SW480 (cell line): ENCODE measurements at regions not wholly inside any gene's neighbourhood (a gene's known extent, or its start where the extent isn't known, plus 50 kb on each side); places are given as distances from the start of the nearest gene placed in this dataset.
"Not testable (repeated sequence)": the region's sequence is repeated elsewhere in the genome, so short reads cannot be mapped to it uniquely, and the experiment has no call there.

Experiments used
- DNase-seq: peaks from one replicate; pipeline ENCODE4 v3.0.0-alpha.2; 2016; ENCODE audit warnings: low spot score

DNA sequence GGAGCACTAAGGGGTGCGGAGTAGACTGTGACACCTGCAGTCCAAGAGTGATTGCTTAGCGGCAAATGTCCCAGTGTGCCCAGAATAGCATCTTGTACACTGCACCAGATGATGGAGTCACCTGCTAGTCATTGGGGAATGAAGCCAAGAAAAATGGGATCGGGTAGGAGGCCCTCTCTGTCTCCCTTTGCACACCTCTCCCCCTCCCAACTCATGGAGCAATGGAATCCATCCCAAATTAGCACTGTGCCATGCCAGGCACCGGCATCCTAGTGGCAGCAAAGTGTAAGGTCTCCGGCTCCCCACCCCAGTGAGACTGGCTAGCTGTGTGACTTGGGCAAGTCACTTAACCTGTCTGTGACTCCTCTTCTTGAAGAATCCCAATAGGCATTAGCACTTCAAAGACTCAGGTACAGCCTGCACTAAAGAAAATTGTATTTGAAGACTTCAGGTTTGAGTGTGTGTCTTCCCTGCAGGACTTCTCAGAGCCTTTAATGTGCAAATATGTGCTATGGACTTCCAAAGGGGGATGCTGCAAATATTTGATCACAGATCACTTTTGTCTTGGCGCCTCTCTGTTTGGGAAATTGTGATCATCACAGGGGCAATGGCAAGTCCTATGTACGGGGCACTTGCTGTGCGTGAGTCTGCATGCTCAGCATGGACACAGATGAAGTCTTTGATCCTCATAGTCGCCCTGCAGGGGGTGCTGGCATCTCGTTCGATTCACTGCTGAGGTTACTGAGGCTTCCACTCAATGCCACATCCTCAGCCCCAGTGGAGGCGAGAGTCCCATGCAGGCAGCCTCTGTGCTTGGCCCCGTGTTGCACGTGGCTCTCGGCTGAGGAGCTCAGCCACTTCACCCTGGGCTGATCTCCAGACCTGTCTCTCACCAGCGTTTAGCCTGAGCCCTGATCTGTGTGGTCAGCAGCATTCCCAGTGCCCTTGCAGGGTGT is 272.9 kb upstream of the C1orf174 start:
- peak; percentile 65 for DNase-seq

DNA sequence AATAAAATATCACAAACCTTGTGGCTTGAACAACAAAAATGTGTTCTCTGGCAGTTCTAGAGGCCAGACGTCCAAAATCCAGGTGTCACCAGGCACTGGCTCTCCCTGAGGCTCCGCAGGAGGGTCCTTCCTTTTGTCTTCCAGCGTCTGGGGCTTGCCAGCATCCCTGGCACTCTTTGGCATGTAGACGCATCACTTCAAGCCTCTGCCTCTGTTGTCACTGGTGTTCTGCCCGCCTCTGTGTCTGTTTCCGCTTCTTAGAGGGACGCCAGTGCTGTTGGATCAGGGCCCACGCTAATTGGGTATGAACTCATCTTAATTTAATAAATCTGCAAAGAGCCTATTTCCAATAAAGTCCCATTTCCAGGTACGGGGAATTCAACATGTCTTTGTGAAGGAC is 273.7 kb upstream of the C1orf174 start:
- no peak for DNase-seq

DNA sequence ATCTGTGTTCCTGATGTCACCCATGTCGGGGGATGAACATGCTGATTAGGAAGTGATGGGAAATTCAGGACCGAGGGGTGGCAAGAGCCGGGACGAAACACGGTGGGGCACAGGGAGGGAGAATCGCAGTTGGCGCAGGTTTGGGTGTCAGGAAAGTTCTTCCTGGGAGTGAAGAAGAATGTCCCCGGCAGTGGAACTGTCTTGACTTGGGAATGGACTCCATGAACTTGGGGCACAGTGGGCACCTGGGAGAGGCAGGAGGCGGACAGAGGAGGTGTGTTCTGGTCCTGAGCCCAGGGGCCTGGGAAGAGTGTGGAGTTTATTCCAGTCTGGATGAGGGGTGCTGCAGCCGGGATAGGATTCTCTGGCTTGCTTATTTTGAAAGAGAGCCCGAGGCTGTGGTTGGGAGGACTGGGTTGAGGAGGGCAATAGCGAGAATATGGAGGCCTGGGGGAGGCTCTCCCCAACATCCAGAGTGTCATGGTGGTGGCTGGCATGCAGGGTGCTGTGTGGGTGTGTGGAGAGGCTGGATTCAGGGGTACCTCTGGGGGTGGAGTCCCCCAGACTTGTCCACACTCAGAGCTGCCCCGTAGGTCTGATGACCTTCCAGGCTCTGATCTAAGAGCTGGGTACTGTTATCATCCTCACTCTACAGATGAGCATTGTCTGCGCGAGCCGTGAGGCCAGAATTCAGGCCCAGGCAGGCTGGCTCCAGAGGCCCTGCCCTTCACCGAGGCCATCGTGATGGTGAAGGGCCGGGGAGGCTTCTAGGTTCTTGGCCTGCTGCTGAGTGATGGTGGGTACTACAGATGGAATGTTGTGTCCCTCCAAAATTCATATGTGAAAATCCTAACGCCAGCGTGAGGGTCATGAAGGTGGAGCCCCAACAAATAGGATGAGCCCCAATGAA is 274.5 kb upstream of the C1orf174 start:
- no peak for DNase-seq

DNA sequence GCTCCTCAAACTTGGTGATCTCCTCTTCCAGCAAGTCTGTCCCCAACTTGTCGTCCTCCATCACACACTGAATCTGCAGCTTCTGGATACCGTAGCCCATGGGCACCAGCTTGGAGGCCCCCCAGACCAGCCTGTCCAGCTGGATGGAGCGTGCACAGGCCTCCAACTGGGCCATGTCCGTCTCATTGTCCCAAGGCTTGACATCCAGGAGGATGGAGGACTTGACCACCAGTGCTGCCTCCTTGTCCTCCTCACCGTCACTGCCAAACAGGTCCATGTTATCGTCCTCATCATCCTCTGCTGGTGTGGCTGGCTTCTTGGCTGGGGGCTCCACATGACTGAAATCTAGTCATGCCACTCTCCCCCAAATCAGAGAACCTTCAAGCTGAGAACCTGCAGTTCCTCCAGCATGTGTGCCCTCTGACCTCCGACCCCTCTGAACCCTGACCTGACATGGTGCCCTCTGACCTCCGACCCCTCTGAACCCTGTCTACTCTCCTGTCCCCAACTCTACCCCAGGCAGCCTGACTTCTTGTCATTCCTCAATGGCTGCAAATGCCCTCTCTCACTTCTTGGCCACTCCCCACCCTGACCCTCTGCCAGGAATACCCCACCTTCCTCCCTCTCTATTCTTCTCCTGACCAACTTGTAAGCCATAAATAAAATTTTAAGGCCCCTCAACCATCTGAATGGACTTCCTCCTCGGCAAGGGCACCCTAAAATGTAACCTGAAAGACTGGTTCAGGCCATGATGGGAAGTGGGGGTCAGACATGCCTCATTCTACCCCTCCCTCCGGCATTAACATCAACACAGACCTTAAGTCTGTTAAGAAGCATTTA is 275.7 kb upstream of the C1orf174 start:
- no peak for DNase-seq

DNA sequence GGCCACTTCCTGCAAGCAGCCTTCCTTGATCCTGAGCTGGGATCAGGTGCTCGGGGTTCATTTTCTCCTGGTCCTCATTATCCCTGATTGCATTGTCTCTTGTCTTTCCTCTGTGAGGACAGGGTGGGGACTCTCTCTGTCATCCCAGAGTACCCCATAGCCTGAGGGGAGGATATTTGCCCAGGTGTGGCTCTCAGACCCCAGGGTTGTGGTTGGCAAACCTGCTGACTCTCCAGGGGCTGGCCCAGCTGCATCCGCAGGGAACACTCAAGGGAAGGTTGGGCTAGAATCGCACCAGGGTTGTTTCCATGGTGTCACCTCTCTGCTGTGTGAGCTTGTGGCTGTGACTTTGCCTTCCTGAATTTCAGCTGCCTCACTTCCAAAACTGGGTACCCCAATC is 276.8 kb upstream of the C1orf174 start:
- no peak for DNase-seq

DNA sequence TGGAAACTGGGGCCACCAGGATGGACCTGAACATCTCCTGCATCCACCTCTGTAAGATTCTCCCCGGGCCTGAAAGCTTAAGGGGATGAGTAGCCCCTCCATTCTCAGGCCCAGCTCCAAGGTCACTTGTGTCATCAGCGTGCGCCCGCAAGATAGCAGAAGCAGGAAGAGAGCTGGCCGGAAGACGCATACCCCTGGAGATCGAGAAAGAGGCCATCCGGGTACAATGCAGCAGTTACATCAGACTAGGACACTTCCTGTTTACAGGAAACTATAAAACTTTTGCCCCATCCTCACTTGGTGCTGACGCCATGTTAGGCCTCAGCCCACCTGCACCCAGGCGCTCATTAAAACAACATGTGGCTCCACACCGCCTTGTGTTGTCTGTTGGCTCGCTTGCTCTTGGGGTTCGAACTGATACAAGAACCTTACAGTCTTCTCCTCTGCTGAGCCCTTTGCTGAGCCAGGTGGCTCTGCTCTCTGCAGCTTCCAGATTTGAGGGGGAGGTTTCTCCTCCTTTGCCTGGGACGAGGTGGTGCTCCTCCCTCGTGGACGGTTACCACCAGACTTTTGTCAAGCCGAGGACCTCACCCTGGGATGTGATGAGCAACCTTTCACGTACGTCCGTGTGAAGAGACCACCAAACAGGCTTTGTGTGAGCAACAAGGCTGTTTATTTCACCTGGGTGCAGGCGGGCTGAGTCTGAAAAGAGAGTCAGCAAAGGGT is 277.5 kb upstream of the C1orf174 start:
- DNase-seq = no peak

DNA sequence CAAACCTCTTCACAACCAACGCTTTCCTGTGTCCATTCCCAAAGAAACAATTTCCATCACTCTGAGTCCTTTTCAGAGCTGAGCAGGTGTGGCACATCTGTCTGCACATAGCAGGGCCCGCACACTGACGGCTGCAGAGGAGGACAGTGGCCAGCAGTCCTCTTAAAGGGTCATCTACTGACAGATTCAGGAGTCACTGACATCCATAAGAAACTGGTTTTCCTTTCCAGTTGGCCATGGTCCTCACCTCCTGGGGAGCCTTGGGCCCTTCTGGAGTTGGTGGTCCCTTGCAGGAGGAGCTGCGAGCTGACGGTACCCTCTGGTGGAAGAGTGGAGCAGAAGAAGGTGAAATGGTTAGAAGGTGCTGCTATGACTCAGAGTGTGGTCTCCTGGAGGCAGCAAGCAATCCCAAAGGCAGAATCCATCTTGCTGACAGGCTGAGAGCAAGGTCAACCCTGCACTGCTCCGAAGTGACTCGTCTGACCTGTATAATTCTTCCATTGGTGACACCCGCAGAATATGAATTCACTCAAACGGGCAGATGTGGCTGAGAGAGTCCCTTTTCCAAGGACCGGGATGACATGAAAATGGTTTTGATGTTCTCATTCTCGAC is 278.5 kb upstream of the C1orf174 start:
- no peak for DNase-seq

DNA sequence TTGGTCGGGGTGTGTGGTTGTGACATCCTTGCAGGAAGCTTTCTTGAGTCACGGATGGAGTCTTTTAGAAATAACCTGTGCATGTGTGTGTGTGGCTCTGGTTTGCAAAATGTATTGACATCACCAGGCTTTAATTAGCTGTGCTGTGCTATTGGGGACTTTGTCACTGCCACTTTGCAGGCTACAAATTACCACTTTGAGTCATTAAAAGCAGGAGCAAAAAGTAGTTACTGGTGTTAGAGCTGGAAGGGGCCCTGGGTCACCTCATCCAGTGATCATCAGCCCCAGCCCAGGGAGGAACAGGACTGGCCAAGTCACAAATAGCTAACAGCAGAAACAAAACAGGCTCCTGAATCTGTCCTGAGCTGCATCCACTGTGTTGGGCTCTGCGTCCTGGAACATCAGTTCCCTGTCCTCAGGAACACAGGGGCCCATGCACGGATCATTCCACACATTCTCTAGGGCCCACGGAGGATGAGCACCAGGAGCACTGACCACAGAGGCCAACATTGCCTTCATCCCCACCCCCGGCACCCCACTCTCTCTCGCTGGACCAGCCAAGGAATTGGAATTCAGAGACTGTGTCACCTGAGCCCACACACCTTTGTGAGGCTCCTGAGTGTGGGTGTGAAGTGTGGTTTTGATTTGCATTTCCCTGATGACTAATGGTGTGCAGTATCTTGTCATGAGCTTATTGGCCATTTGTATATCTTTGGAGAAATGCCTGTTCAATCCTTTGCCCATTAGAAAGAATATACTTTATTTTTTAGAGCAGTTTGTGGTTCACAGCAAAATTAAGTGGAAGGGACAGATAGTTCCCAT is 280.1 kb upstream of the C1orf174 start:
- peak; percentile 72 for DNase-seq

DNA sequence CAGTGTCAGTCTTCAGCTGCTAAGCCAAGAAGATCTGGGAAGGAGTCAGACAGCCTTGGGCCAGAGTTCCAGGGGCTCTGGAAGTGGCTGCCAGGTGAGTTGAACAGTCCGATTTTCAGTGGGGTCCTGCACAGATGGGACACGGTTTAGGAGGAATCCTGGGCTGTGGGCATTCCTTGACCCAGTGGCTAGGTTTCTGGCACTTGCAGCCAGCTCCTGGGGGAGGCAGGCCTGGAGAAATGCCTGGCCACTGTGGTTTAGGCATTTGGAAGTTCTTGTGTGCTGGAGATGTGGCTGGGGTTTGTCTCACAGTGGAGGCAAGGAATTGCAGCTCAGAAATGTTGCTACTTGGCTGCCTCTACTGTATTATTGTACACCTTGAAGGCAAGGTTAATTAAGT is 286.4 kb upstream of the C1orf174 start:
- DNase-seq = not testable (repeated sequence)

DNA sequence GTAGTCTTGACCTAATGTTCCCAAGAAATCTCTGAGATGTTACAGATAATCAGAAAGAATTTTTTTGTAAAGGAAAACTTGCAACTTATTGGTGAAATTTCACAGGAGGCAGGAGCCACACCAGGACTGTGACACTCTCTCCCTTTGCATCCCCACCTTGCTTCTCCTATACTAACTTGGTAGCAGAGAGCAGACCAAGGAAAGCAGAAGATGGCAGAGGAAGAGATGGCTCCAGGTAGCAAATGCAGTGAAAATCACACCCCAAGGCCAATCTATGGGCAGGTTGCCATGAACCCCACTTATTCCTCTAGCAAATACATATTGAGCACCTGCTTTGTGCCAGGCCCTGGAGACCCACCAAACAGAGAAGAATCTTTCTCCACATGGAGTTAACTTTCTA is 303.4 kb upstream of the C1orf174 start:
- no peak for DNase-seq

DNA sequence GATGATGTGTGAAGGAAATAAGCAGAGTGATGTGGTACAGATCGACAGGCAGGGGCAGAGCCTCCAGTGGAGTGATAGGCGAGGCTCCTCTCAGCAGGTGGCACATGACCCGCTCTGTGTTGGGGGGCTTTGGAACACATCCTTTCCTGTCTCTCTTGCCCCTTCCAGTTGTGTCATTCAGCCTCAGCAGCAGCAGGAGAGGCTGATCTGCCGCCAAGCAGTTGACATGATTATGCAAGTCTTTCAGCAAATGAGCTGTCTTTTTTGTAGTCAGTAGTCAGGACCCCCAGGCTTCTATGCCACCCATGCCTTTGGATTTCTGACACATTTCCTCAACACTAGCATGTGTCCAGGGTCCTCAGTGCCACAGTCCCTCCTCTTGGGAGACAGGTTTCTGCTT is 307.1 kb upstream of the C1orf174 start:
- no peak for DNase-seq

DNA sequence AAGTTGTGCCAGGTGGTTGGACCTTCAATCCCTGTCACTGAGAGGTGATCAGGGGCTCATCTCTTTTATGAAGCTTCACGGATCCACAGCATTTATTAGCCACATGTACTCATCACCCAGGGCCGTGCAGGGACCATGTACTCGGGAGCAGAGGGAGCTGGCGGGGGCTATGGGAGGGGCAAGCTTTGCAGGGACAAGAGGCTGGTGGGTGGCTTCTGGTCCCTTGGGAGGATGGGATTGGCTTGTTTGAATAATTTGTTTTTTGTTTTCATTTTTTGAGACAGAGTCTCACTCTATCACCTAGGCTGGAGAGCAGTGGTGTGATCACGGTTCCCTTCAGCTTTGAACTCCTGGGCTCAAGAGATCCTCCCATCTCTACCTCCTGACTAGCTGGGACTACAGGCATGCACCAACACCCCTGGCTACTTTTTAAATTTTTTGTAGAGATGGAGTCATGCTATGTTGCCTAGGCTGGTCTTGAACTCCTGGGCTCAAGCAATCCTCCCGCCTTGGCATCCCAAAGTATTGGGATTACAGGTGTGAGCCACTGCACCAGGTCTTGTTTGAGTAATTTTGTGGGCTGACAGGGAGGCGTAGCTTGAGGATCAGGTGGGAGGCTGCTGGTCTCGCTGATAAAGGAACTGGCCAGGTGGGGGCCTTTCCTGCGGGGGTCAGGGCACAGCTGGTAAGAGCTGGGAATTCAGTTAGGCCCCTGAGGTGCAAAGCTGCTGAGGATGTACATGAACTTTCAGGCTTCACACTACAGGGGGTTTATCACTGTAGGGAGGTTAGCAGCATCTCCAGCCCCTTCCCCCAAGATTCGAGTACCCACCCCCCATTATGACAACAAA is 308.0 kb upstream of the C1orf174 start:
- DNase-seq = no peak

DNA sequence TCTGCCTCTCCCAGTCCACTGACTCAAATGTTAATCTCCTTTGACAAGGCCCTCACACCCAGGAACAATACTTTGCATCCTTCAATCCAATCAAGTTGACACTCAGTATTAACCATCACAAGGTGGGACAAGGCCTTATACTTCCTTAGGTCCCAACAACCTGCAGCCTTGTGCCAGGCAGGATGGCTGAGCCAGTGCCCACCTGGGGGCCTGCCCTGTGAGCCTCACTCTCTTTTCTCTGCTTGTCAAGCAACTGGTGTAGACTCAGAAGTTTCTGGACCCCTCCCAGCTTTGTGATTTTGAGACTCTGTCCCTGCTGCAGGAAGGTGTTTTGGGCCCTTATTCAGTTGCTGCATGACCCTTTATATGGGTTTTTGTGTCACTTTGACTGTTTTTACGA is 310.0 kb upstream of the C1orf174 start:
- DNase-seq = no peak

DNA sequence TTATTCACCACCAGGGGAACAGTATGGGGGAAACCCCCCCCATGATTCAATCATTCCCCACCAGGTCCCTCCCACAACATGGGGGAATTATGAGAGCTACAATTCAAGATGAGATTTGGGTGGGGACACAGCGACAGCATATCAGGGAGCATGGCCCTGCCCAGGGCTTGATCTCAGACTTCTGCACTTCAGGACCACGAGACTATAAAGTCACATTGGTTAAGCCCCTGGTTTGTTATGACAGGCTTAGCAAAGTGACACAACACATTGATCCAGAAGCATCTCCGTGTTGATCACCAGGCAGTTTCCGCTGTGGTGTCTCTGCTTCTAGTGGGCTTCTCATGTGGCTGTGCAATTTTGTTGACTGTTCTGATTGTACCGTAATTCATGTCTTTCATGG is 312.7 kb upstream of the C1orf174 start:
- no peak for DNase-seq

DNA sequence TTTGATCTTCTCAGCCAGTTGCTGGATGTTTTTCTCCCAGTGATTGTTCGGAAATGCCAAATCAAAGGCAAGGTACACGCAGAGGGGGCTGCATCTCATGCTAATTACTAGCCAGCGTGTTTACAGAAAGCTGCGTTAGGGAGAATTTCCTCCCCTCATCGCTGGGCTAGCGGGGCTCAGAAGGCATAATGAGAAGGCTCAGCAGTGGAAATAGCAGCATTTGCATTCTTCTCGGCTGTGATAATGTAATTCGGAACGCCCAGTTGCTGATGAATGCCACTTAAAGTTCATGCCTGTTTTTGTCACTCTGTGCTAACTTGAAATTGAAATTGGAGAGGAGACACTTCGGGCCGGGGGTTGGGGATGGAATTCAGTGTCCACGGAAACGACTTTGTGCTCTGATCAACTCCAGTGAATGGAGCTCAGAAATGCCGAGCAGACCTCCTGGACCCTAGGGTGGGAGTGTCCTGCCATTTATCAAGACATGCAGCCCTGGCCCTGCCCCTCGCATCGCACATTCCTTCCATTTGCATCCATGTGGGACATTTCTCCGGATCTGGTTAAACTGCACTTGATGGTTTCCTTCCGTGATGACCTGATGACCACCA is 313.4 kb upstream of the C1orf174 start:
- DNase-seq = no peak

DNA sequence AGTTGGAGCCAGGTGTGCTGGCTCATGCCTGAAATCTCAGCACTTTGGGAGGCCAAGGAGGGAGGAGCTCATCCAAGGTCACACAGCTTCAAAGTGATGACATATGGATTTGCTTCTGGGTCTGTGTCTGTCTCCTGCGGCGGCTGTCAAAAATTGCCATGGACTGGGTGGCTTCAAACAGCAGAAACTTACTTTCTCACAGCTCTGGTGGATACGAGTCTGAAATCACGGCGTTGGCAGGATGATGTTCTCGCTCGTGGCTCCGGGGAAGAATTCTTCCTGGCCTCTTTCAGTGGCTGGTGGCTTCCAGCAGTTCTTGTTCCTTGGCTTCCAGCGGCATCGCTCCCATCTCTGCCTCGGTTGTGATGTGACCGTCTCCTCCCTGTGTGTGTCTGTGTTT is 314.8 kb upstream of the C1orf174 start:
- DNase-seq = no peak

DNA sequence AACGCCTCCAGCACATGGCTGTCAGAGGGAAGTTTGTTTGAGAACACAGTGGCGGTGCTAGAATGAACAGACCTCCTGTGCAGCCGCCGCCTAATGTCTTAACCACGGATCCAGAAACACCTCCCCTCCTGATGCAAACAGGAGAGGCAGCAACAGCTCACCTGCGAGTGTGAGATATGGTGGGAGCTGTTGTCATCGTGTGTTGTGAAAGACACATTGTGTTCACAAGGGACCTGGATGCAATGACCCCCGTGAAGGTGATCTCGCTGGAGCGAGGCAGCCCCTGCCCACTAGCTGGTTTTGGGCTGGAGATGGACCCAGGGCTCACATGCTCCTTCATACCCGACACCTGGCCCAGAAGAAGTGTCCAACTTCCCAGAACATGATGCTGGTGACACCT is 315.3 kb upstream of the C1orf174 start:
- no peak for DNase-seq

DNA sequence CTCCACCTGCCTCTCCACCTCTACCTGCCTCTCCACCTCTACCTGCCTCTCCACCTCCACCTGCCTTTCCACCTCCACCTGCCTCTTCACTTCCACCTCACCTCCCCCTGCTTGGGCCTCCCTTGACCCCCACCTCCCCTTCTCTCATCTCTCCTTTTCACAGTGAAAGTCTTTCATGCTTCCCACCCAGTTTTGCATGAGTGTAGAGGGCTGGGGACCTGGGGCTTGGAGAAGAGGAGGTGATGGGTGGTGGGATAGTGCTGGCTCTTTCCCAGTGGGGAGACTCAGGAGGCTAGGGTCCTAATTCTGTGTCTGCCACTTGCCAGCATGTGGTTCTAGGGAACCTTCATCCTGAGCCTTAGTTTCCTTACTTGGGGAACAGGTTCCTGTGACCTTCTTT is 316.2 kb upstream of the C1orf174 start:
- no peak for DNase-seq

DNA sequence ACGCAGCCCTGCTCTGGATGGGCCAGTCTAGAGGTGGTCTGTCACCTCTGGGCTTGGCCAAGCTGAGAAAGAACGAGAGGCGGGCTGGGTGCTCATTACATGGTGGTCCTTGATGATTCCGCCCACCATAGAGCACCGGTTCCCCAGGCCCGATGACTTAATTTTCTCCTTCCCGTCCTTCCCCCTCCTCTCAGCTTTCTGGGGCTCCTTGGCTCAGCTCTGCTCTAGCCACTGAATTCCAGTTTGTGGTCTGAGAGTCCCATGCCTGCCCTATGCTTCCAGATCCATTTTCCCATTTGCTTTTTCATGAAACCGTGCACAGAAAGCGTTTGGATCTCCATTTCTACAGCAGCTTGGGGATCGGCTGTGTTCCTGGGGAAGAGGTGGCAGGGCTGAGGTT is 318.5 kb upstream of the C1orf174 start:
- DNase-seq = no peak
